ENCODE measurements at regions not wholly inside any gene's neighbourhood (a gene's known extent, or its start where the extent isn't known, plus 50 kb on each side); places are given as distances from the start of the nearest gene placed in this dataset.
"Not testable (repeated sequence)": the region's sequence is repeated elsewhere in the genome, so short reads cannot be mapped to it uniquely, and the experiment has no call there.

GRCh38 chr4:141473952-141474351 is 162.4 kb upstream of the IL15 start:
- TF ChIP-seq CTCF (conservative IDR thresholded peaks at IDR 0.05; ENCODE audit: low read depth, low read length): no peak
- no peak for DNase-seq (ENCODE audit: low read depth)
- H3K4me3 ChIP-seq (ENCODE audit: low read depth, low read length): no peak overlapping the region

GRCh38 chr4:141480950-141481349 is 155.4 kb upstream of the IL15 start:
- no peak for TF ChIP-seq CTCF (conservative IDR thresholded peaks at IDR 0.05; ENCODE audit: low read depth, low read length)
- H3K4me3 ChIP-seq (ENCODE audit: low read depth, low read length): no peak overlapping the region
- no peak for DNase-seq (ENCODE audit: low read depth)

- not testable (repeated sequence) for H3K4me3 ChIP-seq (ENCODE audit: low read depth, low read length); DNase-seq (ENCODE audit: low read depth)
These were observed 152.1 kb upstream of the IL15 start for GRCh38 chr4:141484298-141484697.

- no peak for TF ChIP-seq CTCF (conservative IDR thresholded peaks at IDR 0.05; ENCODE audit: low read depth, low read length)
- DNase-seq (ENCODE audit: low read depth): no peak
- no peak overlapping the region for H3K4me3 ChIP-seq (ENCODE audit: low read depth, low read length)
These were observed 149.9 kb upstream of the IL15 start for GRCh38 chr4:141486375-141486997.

- no peak for DNase-seq (ENCODE audit: low read depth)
- no peak overlapping the region for H3K4me3 ChIP-seq (ENCODE audit: low read depth, low read length)
- TF ChIP-seq CTCF (conservative IDR thresholded peaks at IDR 0.05; ENCODE audit: low read depth, low read length): no peak
These were observed 138.8 kb upstream of the IL15 start for GRCh38 chr4:141497627-141498026.

GRCh38 chr4:141499261-141499853 is 137.0 kb upstream of the IL15 start:
- H3K4me3 ChIP-seq (ENCODE audit: low read depth, low read length): no peak overlapping the region
- DNase-seq (ENCODE audit: low read depth): no peak
- TF ChIP-seq CTCF (conservative IDR thresholded peaks at IDR 0.05; ENCODE audit: low read depth, low read length): no peak

GRCh38 chr4:141501395-141501794 is 135.0 kb upstream of the IL15 start:
- DNase-seq (ENCODE audit: low read depth): no peak
- no peak overlapping the region for H3K4me3 ChIP-seq (ENCODE audit: low read depth, low read length)
- TF ChIP-seq CTCF (conservative IDR thresholded peaks at IDR 0.05; ENCODE audit: low read depth, low read length): no peak
